HEK293 (cell line): ENCODE measurements at regions not wholly inside any gene's neighbourhood (a gene's known extent, or its start where the extent isn't known, plus 50 kb on each side); places are given as distances from the start of the nearest gene placed in this dataset.

Experiments used
- CTCF ChIA-PET: fragments of 350-600 bp; formaldehyde crosslinking; extraction: SDS; loops from one replicate; lab custom pipeline; 2021; ENCODE audit warnings: antibody characterized with exemption; lab: Yijun Ruan, JAX
- POLR2A ChIA-PET: fragments of 300-600 bp; formaldehyde crosslinking; extraction: SDS; loops from one replicate; lab custom pipeline; 2020; ENCODE audit warnings: antibody characterized with exemption, inconsistent platforms; lab: Yijun Ruan, JAX
- H3K27ac ChIP-seq: fragments of 200-500 bp; sonication (Bioruptor generic); 2 replicates; pipeline ENCODE4 v1.5.1; 2014; ENCODE audit warnings: low read depth, low read length, control low read depth, inconsistent platforms; ENCODE audit errors: extremely low read depth
- H3K36me3 ChIP-seq, 2 experiments: fragments of 200-500 bp in 1 of 2; sonication (Bioruptor generic) in 1 of 2; 1 replicate in 1 of 2; 2 replicates in 1 of 2; pipeline ENCODE4 v1.5.1; 2014 to 2017; ENCODE audit warnings: inconsistent platforms in 2 of 2, low read length in 2 of 2; ENCODE audit not compliant: control insufficient read depth in 2 of 2, insufficient read depth in 1 of 2
- H3K4me1 ChIP-seq: fragments of 200-500 bp; sonication (Bioruptor generic); 2 replicates; pipeline ENCODE4 v1.5.1; 2014; ENCODE audit warnings: mild to moderate bottlenecking, low read length, inconsistent platforms; ENCODE audit not compliant: control insufficient read depth, insufficient read depth
- H3K4me3 ChIP-seq: 2 replicates; pipeline ENCODE4 v1.5.1; 2011; ENCODE audit warnings: low read depth, mild to moderate bottlenecking, control low read depth, low read length, moderate library complexity
- H3K9me3 ChIP-seq: fragments of 200-500 bp; sonication (Bioruptor generic); 2 replicates; pipeline ENCODE4 v1.5.1; 2014; ENCODE audit warnings: low read depth, low read length, inconsistent platforms; ENCODE audit not compliant: control insufficient read depth, insufficient read depth
- BCL6B ChIP-seq: fragments of 450-650 bp; formaldehyde crosslinking; IDR thresholded peaks from 2 replicates; pipeline ENCODE4 v1.5.1; 2017; ENCODE audit warnings: missing biosample characterization, missing genetic modification characterization
- GLIS1 ChIP-seq: fragments of 450-650 bp; formaldehyde crosslinking; IDR thresholded peaks from 2 replicates; pipeline ENCODE4 v1.5.1; 2016; ENCODE audit warnings: missing biosample characterization, missing genetic modification characterization
- REPIN1 ChIP-seq: fragments of 450-650 bp; formaldehyde crosslinking; IDR thresholded peaks from 2 replicates; pipeline ENCODE4 v1.5.1; 2017; ENCODE audit warnings: missing biosample characterization, missing genetic modification characterization, low read depth
- SALL2 ChIP-seq: fragments of 450-650 bp; formaldehyde crosslinking; IDR thresholded peaks from 2 replicates; pipeline ENCODE4 v1.5.0; 2017; ENCODE audit warnings: missing biosample characterization, mild to moderate bottlenecking, missing genetic modification characterization, borderline replicate concordance
- SCRT1 ChIP-seq: fragments of 450-650 bp; formaldehyde crosslinking; IDR thresholded peaks from 2 replicates; pipeline ENCODE4 v1.5.1; 2016; ENCODE audit warnings: missing biosample characterization, missing genetic modification characterization, borderline replicate concordance
- SP2 ChIP-seq: fragments of 450-650 bp; formaldehyde crosslinking; IDR thresholded peaks from 2 replicates; pipeline ENCODE4 v1.5.1; 2016; ENCODE audit warnings: missing biosample characterization, missing genetic modification characterization
- SP7 ChIP-seq: fragments of 450-650 bp; formaldehyde crosslinking; IDR thresholded peaks from 2 replicates; pipeline ENCODE4 v1.5.1; 2016; ENCODE audit warnings: missing biosample characterization, missing genetic modification characterization
- ZNF146 ChIP-seq: fragments of 450-650 bp; formaldehyde crosslinking; IDR thresholded peaks from 2 replicates; pipeline ENCODE4 v1.5.1; 2016; ENCODE audit warnings: missing biosample characterization, missing genetic modification characterization
- ZNF175 ChIP-seq: fragments of 450-650 bp; formaldehyde crosslinking; IDR thresholded peaks from 2 replicates; pipeline ENCODE4 v1.5.1; 2016; ENCODE audit warnings: missing biosample characterization, missing genetic modification characterization
- ZNF335 ChIP-seq: fragments of 450-650 bp; formaldehyde crosslinking; conservative IDR thresholded peaks from 2 replicates; pipeline ENCODE4 v1.5.1; 2016; ENCODE audit warnings: missing biosample characterization, missing genetic modification characterization
- ZNF391 ChIP-seq: fragments of 450-650 bp; formaldehyde crosslinking; IDR thresholded peaks from 2 replicates; pipeline ENCODE4 v1.5.1; 2016; ENCODE audit warnings: low read depth, missing biosample characterization, missing genetic modification characterization, borderline replicate concordance
- ZNF404 ChIP-seq: fragments of 450-650 bp; formaldehyde crosslinking; IDR thresholded peaks from 2 replicates; pipeline ENCODE4 v1.5.1; 2017; ENCODE audit warnings: missing biosample characterization, missing genetic modification characterization
- ZNF423 ChIP-seq: fragments of 450-650 bp; formaldehyde crosslinking; IDR thresholded peaks from 2 replicates; pipeline ENCODE4 v1.5.1; 2016; ENCODE audit warnings: missing biosample characterization, missing genetic modification characterization
- ZNF513 ChIP-seq: fragments of 450-650 bp; IDR thresholded peaks from 2 replicates; pipeline ENCODE4 v1.5.1; 2018; ENCODE audit warnings: missing biosample characterization, missing genetic modification characterization
- ZNF530 ChIP-seq: fragments of 450-650 bp; formaldehyde crosslinking; IDR thresholded peaks from 2 replicates; pipeline ENCODE4 v1.5.1; 2016; ENCODE audit warnings: low read depth, missing biosample characterization, missing genetic modification characterization
- ZNF558 ChIP-seq: fragments of 450-650 bp; formaldehyde crosslinking; IDR thresholded peaks from 2 replicates; pipeline ENCODE4 v1.5.1; 2016; ENCODE audit warnings: missing biosample characterization, missing genetic modification characterization
- ZNF571 ChIP-seq: fragments of 450-650 bp; formaldehyde crosslinking; IDR thresholded peaks from 2 replicates; pipeline ENCODE4 v1.5.0; 2017; ENCODE audit warnings: missing biosample characterization, missing genetic modification characterization
- ZNF664 ChIP-seq: fragments of 450-650 bp; formaldehyde crosslinking; IDR thresholded peaks from 2 replicates; pipeline ENCODE4 v1.5.1; 2016; ENCODE audit warnings: missing biosample characterization, missing genetic modification characterization
- ZNF677 ChIP-seq: fragments of 450-650 bp; IDR thresholded peaks from 2 replicates; pipeline ENCODE4 v1.5.0; 2018; ENCODE audit warnings: missing biosample characterization, mild to moderate bottlenecking, missing genetic modification characterization, moderate library complexity
- ZNF843 ChIP-seq: fragments of 450-650 bp; formaldehyde crosslinking; IDR thresholded peaks from 2 replicates; pipeline ENCODE4 v1.5.1; 2016; ENCODE audit warnings: missing biosample characterization, missing genetic modification characterization
- TF ChIP-seq, protein P1 (sequence below): fragments of 450-650 bp; formaldehyde crosslinking; IDR thresholded peaks from 2 replicates; pipeline ENCODE4 v1.5.1; 2016; ENCODE audit warnings: missing biosample characterization, missing genetic modification characterization
- TF ChIP-seq, protein P2 (sequence below): fragments of 450-650 bp; formaldehyde crosslinking; IDR thresholded peaks from 2 replicates; pipeline ENCODE4 v1.5.1; 2016; ENCODE audit warnings: missing biosample characterization, missing genetic modification characterization

GRCh38 chr12:114879354-114879753, 195.4 kb upstream of the TBX3 start:
- POLR2A ChIA-PET, result no interaction called here
- no peaks in the 10 kb centered on the region for H3K9me3 ChIP-seq
- CTCF ChIA-PET, result interaction anchor here (0.6 kb wide), 1 partner anchor 17 kb away, joined by 3 read pairs; no protein-coding TSS in a partner anchor
- no peaks in the 10 kb centered on the region for H3K4me1 ChIP-seq
- no peaks in the 10 kb centered on the region for H3K36me3 ChIP-seq
- TF ChIP-seq SP7 (tag by site-specific recombination) (no peak), ZNF571 (tag by site-specific recombination) (no peak)
- TF ChIP-seq, all 188 proteins: peak for 0
- Histone ChIP-seq H3K4me3 (no peak overlapping the region), H3K27ac (no peak overlapping the region)

GRCh38 chr12:114878781-114879180, 194.8 kb upstream of the TBX3 start:
- no peak overlapping the region for H3K4me3 ChIP-seq
- no peaks in the 10 kb centered on the region for H3K36me3 ChIP-seq
- TF ChIP-seq SCRT1 (tag by site-specific recombination), result no peak
- TF ChIP-seq, protein P1, sequence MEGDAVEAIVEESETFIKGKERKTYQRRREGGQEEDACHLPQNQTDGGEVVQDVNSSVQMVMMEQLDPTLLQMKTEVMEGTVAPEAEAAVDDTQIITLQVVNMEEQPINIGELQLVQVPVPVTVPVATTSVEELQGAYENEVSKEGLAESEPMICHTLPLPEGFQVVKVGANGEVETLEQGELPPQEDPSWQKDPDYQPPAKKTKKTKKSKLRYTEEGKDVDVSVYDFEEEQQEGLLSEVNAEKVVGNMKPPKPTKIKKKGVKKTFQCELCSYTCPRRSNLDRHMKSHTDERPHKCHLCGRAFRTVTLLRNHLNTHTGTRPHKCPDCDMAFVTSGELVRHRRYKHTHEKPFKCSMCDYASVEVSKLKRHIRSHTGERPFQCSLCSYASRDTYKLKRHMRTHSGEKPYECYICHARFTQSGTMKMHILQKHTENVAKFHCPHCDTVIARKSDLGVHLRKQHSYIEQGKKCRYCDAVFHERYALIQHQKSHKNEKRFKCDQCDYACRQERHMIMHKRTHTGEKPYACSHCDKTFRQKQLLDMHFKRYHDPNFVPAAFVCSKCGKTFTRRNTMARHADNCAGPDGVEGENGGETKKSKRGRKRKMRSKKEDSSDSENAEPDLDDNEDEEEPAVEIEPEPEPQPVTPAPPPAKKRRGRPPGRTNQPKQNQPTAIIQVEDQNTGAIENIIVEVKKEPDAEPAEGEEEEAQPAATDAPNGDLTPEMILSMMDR, result no peak
- no peak for TF ChIP-seq ZNF391 (tag by site-specific recombination)
- TF ChIP-seq, protein P2, sequence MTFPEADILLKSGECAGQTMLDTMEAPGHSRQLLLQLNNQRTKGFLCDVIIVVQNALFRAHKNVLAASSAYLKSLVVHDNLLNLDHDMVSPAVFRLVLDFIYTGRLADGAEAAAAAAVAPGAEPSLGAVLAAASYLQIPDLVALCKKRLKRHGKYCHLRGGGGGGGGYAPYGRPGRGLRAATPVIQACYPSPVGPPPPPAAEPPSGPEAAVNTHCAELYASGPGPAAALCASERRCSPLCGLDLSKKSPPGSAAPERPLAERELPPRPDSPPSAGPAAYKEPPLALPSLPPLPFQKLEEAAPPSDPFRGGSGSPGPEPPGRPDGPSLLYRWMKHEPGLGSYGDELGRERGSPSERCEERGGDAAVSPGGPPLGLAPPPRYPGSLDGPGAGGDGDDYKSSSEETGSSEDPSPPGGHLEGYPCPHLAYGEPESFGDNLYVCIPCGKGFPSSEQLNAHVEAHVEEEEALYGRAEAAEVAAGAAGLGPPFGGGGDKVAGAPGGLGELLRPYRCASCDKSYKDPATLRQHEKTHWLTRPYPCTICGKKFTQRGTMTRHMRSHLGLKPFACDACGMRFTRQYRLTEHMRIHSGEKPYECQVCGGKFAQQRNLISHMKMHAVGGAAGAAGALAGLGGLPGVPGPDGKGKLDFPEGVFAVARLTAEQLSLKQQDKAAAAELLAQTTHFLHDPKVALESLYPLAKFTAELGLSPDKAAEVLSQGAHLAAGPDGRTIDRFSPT, result no peak
- no peak for TF ChIP-seq ZNF843
- no peak for TF ChIP-seq ZNF664 (tag by site-specific recombination)
- TF ChIP-seq BCL6B (tag by site-specific recombination), result no peak
- TF ChIP-seq ZNF146 (tag by site-specific recombination), result no peak
- TF ChIP-seq ZNF513 (tag by site-specific recombination), result no peak
- no peak for TF ChIP-seq ZNF423 (tag by site-specific recombination)
- ChIA-PET CTCF (no interaction called here), POLR2A (no interaction called here)
- H3K27ac ChIP-seq, result no peak overlapping the region
- no peaks in the 10 kb centered on the region for H3K4me1 ChIP-seq
- H3K9me3 ChIP-seq, result no peaks in the 10 kb centered on the region

GRCh38 chr12:114876968-114877680, 193.1 kb upstream of the TBX3 start:
- no peak overlapping the region for H3K4me3 ChIP-seq
- TF ChIP-seq SP2 (tag by site-specific recombination) (no peak), ZNF558 (tag by site-specific recombination) (no peak), ZNF843 (no peak), ZNF335 (tag by site-specific recombination) (no peak), REPIN1 (tag by site-specific recombination) (no peak), ZNF404 (no peak), SALL2 (tag by site-specific recombination) (no peak), ZNF530 (tag by site-specific recombination) (no peak), ZNF677 (no peak), GLIS1 (no peak), ZNF175 (tag by site-specific recombination) (no peak)
- H3K36me3 ChIP-seq, result no peaks in the 10 kb centered on the region
- POLR2A ChIA-PET, result no interaction called here
- H3K9me3 ChIP-seq, result no peaks in the 10 kb centered on the region
- no peaks in the 10 kb centered on the region for H3K4me1 ChIP-seq
- CTCF ChIA-PET, result interaction anchor here (0.6 kb wide), 1 partner anchor 209 kb away, joined by 4 read pairs; no protein-coding TSS in a partner anchor
- no peak overlapping the region for H3K27ac ChIP-seq
